ENCODE measurements at regions not wholly inside any gene's neighbourhood (a gene's known extent, or its start where the extent isn't known, plus 50 kb on each side); places are given as distances from the start of the nearest gene placed in this dataset.

GRCh38 chr4:58679886-58680285 is 1569.7 kb upstream of the IGFBP7 start:
- no peak for DNase-seq

DNA sequence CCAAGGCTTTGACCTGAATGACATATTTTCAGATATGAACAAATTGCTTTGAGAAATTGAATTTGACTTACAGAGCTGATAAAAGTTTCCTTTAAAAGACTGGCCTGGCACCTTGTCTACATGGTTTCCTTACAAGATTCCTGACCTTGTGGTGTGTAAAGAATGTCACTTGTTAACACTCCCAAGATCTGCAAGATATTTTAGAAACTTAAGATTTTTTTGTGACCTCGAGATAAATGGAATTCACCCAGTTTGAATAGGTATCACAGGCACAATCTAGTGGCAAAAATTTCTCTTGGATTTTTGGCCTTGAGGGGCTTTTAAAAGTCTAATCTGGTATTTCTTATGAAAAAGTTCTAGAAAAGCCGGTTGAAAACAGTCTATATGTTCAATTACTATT is 1568.9 kb upstream of the IGFBP7 start:
- no peak for DNase-seq

DNA sequence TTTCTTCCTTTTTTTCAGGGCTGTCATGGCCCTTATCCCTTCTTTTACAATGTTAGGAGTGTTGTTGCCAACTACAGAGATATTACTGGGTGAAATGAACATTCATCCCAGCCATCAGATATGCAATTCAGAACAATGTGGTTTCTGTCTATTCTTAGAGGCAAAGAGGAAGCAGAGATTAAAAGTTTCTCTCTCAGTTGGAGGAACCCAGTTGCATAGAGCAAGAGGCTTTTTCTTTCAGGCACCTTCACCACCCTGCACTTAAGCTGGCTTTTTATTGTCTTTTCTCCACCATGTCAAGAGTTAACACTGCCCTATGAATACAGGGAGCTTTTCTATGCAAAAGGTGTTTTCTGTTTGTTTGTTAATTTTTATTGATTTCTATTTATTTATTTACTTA is 1559.6 kb upstream of the IGFBP7 start:
- no peak for DNase-seq

DNA sequence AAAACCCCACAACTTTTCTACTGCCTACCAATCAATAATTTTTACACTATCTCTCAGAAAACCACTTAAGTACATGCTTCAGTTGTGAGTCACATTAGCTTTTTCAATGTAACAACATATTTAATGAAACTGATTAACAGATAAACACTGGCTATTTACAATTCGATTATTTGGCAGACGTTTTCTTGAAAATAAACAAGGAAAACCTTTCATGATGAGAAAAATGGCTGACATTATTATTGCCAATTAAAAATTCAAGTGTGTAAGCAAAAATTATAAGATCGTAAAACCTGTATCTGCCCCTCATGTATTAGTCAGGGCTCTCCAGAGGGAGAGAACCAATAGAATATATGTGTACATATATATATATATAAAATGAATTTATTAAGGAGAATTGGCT is 1555.5 kb upstream of the IGFBP7 start:
- DNase-seq, result no peak

GRCh38 chr4:58658701-58659100 is 1548.5 kb upstream of the IGFBP7 start:
- DNase-seq, result no peak

DNA sequence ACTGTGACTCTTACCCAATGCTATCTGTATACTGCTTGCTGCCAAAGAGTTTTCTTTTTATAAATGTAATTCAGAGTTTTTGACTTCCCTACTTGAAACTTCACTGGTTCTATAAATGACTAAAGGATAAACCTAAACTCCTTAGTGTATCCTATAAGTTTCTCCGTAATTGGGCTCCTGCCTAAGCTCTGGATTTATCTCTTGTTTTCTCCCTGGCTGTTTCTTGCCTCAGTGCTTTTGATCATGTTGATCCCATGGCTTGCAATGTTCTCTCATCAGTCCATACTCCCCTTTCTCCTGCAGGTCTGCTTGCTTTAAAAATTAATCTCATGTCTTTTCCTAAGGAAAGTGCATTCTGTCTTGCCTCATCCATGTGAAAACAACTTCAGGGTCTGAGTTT is 1543.1 kb upstream of the IGFBP7 start:
- DNase-seq, result no peak

- no peak for DNase-seq
Measured at GRCh38 chr4:58649226-58649625, 1539.0 kb upstream of the IGFBP7 start.

DNA sequence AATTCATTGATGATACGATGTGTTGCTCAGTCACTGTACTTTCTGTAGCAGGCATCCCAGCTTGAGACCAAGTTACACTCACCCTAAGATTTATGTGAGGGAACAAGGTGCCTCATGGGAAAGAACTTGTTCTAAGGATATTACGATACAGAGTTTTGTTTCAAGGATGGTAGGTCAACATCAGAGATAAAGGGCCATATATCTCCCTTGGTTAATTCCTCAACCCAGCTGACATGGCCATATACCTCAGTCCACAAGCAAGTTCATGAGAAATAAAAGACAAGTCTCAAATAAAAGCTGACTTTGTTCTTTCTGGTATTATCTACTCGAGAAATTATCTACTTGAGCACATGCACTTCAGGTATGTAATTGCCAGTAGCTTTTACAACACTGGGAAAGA is 1535.9 kb upstream of the IGFBP7 start:
- no peak for DNase-seq

- no peak for DNase-seq
Measured at GRCh38 chr4:58644549-58644948, 1534.4 kb upstream of the IGFBP7 start.

DNA sequence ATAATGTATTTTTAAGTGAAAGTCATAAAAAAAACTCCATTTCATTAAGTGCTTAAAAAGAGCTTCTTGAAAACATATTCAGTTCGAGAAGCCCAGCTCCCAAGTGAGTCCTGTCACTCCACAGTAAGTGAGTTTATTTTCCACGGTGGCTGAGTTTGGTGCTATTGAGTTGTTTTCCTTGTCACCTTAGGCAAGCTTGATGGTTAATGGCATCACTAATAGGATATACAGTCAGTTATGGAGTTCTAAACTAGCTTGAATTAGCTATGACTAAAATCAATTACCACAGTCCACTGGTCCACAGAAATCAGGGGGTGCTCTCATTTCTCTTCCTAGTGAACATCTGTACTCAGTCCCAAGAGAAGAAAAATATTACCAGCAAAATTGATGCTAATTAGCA is 1526.2 kb upstream of the IGFBP7 start:
- no peak for DNase-seq

- DNase-seq, result no peak
Measured at GRCh38 chr4:58617226-58617625, 1507.0 kb upstream of the IGFBP7 start.

- no peak for DNase-seq
Measured at GRCh38 chr4:58611012-58611411, 1500.8 kb upstream of the IGFBP7 start.

- no peak for DNase-seq
Measured at GRCh38 chr4:58606303-58606702, 1496.1 kb upstream of the IGFBP7 start.

DNA sequence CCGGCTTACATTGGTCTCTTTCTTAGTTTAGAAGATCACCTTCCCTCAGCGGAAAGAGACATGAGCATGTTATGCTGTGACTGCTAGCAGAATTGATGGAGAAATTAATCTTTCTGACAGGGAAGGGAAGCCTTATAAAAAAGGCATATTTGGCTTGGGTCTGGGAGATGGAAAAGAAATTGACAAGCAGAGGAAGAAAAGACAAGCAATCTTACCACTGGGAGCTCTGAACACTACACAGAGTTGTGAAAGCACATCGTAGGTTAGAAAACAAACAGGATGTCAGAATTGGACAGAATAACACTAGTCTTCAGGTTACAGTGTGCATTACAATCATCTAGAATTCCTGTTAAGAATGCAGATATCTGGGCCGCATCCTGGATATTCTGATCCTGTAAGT is 1493.8 kb upstream of the IGFBP7 start:
- DNase-seq, result no peak

DNA sequence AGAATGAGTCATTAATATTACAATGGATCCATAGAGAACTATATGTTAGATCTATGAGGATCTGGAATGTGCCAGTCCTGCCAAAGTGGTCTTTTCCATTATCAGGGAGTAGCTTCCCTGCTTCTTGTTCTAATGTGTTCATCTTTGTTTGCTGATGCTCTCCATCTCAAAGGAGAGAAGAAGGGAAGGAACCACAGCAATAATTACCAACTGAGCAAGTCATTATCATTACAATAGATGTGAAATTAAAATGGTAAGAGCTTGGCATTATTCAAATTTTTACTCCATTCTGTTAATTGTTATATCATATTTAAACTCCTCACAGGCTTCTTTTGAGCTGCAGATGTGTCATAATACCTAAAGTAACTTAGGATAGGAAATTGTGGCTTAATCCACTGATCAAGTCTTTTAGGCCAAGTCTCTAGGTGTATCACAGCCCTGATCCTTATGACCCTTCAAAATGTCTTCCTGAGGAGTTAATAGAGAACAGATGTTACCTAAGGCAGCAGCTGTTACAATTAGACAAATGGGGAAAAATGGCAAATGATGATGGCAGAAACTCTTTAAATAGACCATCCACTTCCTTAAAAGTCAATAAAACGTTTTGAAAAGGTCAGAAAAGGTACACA is 1492.7 kb upstream of the IGFBP7 start:
- DNase-seq, result no peak

- no peak for DNase-seq
Measured at GRCh38 chr4:58602022-58602421, 1491.8 kb upstream of the IGFBP7 start.

DNA sequence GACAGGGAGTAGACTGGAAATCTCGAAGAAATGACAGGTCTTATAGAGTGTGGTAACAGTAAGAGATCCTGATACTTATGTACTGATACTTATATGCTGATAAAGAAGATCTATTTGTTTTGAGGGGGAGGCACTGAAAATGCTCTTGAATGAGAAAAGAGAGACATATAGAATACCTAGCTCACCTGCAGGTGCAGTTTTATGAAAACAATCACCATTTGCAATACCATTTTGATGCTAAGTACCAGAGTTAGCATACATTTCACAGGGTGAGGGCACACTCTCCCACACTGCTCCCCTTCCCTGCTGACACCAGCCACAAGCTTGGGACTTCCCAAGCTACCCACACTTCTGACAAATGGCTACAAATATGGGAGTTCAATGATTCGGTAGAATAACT is 1490.1 kb upstream of the IGFBP7 start:
- no peak for DNase-seq

- DNase-seq, result no peak
Measured at GRCh38 chr4:58590722-58591121, 1480.5 kb upstream of the IGFBP7 start.

- DNase-seq, result no peak
Measured at GRCh38 chr4:58587856-58588255, 1477.7 kb upstream of the IGFBP7 start.

GRCh38 chr4:58566260-58566659 is 1456.1 kb upstream of the IGFBP7 start:
- DNase-seq, result no peak

GRCh38 chr4:58564695-58565475 is 1454.7 kb upstream of the IGFBP7 start:
- no peak for DNase-seq

- no peak for DNase-seq
Measured at GRCh38 chr4:58561170-58561569, 1451.0 kb upstream of the IGFBP7 start.

GRCh38 chr4:58560736-58561135 is 1450.6 kb upstream of the IGFBP7 start:
- DNase-seq, result no peak

- DNase-seq, result no peak
Measured at GRCh38 chr4:58553679-58554078, 1443.5 kb upstream of the IGFBP7 start.

GRCh38 chr4:58553031-58553430 is 1442.8 kb upstream of the IGFBP7 start:
- DNase-seq, result no peak

Measured in CD4-positive, alpha-beta T cell treated with Interleukin-17A for 1 hour (primary cell).